HEK293 (cell line): ENCODE measurements at regions not wholly inside any gene's neighbourhood (a gene's known extent, or its start where the extent isn't known, plus 50 kb on each side); places are given as distances from the start of the nearest gene placed in this dataset.

Source experiments
- GLIS2 ChIP-seq: fragments of 450-650 bp; formaldehyde crosslinking; IDR thresholded peaks from 2 replicates; pipeline ENCODE4 v1.5.1; 2016; ENCODE audit warnings: missing biosample characterization, missing genetic modification characterization
- ZNF140 ChIP-seq: fragments of 450-650 bp; formaldehyde crosslinking; IDR thresholded peaks from 2 replicates; pipeline ENCODE4 v1.5.1; 2016; ENCODE audit warnings: missing biosample characterization, missing genetic modification characterization
- ZNF184 ChIP-seq: fragments of 450-650 bp; IDR thresholded peaks from 2 replicates; pipeline ENCODE4 v1.5.1; 2018; ENCODE audit warnings: missing biosample characterization, mild to moderate bottlenecking, missing genetic modification characterization
- ZNF510 ChIP-seq: fragments of 450-650 bp; formaldehyde crosslinking; IDR thresholded peaks from 2 replicates; pipeline ENCODE4 v1.5.1; 2018; ENCODE audit warnings: mild to moderate bottlenecking, missing genetic modification characterization, missing biosample characterization; ENCODE audit not compliant: insufficient replicate concordance
- TF ChIP-seq, protein P1 (sequence below): fragments of 450-650 bp; formaldehyde crosslinking; IDR thresholded peaks from 2 replicates; pipeline ENCODE4 v1.5.1; 2016; ENCODE audit warnings: missing biosample characterization, missing genetic modification characterization
- TF ChIP-seq, protein P2 (sequence below): fragments of 450-650 bp; formaldehyde crosslinking; IDR thresholded peaks from 2 replicates; pipeline ENCODE4 v1.5.1; 2016; ENCODE audit warnings: missing biosample characterization, missing genetic modification characterization

DNA sequence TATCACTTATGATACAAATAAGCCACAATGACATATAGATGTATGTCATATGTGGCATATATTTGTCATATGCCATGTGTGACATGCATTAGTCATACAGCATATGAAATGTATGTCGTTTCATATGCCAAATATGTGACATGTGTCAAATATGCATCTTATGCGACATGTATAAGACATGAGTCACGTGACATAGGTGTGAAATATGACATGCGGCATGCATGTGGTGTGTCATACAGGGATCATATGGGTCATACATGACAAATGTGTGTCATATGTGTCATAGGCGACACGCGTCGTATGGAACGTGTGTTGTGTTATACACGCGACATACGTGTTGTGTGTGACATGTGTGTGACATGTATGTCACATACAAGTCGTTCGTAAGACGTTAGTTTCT, 2154.0 kb upstream of the PIK3C3 start:
- TF ChIP-seq, protein P1, sequence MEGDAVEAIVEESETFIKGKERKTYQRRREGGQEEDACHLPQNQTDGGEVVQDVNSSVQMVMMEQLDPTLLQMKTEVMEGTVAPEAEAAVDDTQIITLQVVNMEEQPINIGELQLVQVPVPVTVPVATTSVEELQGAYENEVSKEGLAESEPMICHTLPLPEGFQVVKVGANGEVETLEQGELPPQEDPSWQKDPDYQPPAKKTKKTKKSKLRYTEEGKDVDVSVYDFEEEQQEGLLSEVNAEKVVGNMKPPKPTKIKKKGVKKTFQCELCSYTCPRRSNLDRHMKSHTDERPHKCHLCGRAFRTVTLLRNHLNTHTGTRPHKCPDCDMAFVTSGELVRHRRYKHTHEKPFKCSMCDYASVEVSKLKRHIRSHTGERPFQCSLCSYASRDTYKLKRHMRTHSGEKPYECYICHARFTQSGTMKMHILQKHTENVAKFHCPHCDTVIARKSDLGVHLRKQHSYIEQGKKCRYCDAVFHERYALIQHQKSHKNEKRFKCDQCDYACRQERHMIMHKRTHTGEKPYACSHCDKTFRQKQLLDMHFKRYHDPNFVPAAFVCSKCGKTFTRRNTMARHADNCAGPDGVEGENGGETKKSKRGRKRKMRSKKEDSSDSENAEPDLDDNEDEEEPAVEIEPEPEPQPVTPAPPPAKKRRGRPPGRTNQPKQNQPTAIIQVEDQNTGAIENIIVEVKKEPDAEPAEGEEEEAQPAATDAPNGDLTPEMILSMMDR (tag by site-specific recombination), result no peak
- TF ChIP-seq ZNF184 (tag by site-specific recombination) (no peak), ZNF140 (tag by site-specific recombination) (no peak), GLIS2 (tag by site-specific recombination) (no peak), ZNF510 (tag by site-specific recombination) (no peak)
- TF ChIP-seq, protein P2, sequence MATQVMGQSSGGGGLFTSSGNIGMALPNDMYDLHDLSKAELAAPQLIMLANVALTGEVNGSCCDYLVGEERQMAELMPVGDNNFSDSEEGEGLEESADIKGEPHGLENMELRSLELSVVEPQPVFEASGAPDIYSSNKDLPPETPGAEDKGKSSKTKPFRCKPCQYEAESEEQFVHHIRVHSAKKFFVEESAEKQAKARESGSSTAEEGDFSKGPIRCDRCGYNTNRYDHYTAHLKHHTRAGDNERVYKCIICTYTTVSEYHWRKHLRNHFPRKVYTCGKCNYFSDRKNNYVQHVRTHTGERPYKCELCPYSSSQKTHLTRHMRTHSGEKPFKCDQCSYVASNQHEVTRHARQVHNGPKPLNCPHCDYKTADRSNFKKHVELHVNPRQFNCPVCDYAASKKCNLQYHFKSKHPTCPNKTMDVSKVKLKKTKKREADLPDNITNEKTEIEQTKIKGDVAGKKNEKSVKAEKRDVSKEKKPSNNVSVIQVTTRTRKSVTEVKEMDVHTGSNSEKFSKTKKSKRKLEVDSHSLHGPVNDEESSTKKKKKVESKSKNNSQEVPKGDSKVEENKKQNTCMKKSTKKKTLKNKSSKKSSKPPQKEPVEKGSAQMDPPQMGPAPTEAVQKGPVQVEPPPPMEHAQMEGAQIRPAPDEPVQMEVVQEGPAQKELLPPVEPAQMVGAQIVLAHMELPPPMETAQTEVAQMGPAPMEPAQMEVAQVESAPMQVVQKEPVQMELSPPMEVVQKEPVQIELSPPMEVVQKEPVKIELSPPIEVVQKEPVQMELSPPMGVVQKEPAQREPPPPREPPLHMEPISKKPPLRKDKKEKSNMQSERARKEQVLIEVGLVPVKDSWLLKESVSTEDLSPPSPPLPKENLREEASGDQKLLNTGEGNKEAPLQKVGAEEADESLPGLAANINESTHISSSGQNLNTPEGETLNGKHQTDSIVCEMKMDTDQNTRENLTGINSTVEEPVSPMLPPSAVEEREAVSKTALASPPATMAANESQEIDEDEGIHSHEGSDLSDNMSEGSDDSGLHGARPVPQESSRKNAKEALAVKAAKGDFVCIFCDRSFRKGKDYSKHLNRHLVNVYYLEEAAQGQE (tag by site-specific recombination), result no peak
